HG02642 (cell line): ENCODE measurements at regions not wholly inside any gene's neighbourhood (a gene's known extent, or its start where the extent isn't known, plus 50 kb on each side); places are given as distances from the start of the nearest gene placed in this dataset.

Experiments used
- ATAC-seq: cut with Tn5 transposase; IDR thresholded peaks from one replicate; pipeline ENCODE4 v1.9.1; 2021; ENCODE audit warnings: mild to moderate bottlenecking; ENCODE audit not compliant: unreplicated experiment, poor library complexity

DNA sequence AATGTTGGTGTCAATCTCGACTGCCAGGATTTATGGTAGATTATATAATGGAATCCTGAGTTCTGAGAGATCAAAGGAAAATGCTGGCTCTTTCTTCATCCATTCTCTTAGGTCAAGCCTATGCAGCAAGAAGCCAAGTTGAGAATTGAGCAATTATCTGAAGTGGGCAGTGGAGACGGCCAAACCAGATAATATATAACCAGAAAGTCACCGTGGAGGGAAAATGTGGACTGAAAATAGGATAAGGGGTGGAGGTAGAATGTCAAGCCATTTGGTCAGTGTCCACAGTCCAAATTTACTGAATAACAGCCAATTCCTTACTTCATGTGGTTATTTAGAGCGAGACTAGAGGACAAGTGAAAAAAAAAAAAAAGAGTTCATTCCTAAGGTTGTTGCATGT lies 107.8 kb upstream of the ESR1 start:
- no peak for ATAC-seq

DNA sequence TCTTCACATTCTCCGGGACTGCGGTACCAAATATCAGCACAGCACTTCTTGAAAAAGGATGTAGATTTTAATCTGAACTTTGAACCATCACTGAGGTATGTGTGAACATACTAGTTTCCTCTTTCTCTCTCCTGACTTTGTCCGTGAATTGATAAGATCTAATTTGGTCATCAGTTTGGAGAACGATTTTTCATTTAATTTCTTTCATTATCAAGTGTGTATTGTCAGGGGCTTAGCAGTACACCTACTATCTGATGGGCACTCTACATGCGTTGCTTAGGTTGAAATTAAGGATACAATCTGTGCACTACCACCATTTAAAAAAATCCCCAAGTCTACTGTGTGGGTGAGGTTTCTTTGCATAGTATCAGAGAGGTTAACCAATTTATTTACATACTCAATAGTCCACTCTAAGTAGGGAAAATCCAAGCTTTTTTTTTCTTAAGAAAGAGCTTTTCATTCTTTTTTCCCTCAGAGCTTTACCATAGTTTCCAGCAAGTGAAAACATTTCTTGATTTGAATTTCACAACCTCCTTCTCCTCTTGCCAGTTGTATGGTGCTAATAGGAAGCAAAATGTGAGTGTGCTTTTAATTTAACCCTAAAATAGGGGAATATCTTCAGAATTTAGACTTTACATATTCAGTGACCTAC lies 105.4 kb upstream of the ESR1 start:
- ATAC-seq: peak; percentile 72

DNA sequence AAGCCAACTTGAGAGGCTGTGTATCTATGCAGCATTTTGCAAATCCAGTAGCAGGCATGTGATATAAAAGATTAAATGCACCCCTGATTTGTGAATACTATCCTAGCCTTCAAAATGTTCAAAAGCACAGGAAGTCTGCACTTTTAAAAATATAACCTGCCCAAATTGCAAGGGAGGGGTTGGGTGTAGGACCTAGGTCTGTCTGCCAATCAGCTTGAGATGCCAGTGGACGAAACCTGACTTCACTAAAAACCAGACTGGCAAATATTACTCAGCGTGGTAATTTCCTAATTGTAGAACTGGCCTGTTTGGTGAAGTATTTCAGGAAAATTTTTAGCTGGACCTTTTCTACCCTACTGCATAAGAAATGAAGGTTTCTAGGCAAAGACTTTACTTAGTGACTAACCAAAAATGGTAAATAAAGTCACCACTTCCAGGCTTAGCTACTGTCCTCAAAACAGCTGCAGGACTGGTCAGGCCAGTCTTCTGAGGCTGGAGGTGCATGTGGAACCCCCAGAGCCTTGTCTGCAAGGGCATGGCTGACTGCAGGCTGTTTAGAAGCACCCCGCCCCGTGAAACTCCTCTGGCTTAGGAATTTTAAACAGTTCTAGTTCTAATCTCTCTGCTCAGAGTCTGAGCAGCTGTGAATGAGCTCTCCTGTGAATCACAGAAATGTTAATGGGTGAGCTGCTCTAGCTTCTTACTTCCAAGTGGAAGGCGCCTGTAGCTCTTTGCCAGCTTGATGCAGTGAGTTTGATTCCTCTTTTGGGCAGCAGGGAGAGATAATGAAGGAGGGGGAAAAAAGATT lies 104.4 kb upstream of the ESR1 start:
- ATAC-seq: peak; percentile 70

- ATAC-seq: no peak
Observed at GRCh38 chr6:151704383-151704782, 103.1 kb upstream of the ESR1 start.

- no peak for ATAC-seq
Observed at GRCh38 chr6:151705993-151706733, 101.3 kb upstream of the ESR1 start.

GRCh38 chr6:151709329-151709728 lies 98.2 kb upstream of the ESR1 start:
- ATAC-seq: no peak

- no peak for ATAC-seq
Observed at GRCh38 chr6:151716526-151716932, 91.0 kb upstream of the ESR1 start.

GRCh38 chr6:151719070-151719469 lies 88.4 kb upstream of the ESR1 start:
- no peak for ATAC-seq

DNA sequence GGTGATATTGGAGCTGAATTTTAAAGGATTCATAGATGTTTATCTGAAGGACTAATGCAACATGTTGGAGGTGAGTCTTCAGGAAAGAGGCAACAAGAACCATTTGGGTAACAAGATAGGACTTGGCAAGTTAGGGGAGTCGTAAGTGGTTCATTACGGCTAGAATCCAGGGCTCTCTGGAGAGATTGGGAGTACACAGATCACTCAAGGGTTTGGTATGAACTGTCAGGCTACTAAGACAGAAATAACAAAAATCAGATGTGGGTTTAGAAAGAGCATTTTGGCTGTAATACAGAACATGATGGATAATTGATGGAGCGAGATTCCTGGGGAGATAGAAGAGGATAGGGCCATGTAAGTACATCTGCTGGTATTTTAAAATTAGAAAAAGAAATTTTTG lies 86.3 kb upstream of the ESR1 start:
- no peak for ATAC-seq

GRCh38 chr6:151721671-151722070 lies 85.8 kb upstream of the ESR1 start:
- ATAC-seq: no peak

DNA sequence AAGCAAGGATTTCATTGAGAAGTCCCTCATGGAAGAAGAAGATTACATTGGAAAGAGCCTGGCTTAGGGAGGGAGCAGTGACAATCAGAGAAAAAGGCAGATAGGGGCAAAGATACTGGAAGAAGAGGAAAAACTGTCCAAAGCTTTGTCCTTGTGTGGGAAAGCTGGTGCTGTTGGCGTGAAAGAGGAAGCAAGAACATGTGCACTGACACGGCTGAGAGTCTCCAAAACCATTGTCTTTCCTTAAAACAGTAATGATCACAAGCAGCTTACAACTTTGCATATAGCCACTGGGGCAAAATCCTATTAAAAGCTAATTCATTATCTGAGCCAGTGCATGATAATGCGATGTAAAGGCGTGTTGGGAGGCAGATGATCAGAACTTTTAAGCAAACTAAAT lies 85.1 kb upstream of the ESR1 start:
- ATAC-seq: no peak

- ATAC-seq: peak; percentile 85
Observed at GRCh38 chr6:151723152-151723551, 84.3 kb upstream of the ESR1 start.

DNA sequence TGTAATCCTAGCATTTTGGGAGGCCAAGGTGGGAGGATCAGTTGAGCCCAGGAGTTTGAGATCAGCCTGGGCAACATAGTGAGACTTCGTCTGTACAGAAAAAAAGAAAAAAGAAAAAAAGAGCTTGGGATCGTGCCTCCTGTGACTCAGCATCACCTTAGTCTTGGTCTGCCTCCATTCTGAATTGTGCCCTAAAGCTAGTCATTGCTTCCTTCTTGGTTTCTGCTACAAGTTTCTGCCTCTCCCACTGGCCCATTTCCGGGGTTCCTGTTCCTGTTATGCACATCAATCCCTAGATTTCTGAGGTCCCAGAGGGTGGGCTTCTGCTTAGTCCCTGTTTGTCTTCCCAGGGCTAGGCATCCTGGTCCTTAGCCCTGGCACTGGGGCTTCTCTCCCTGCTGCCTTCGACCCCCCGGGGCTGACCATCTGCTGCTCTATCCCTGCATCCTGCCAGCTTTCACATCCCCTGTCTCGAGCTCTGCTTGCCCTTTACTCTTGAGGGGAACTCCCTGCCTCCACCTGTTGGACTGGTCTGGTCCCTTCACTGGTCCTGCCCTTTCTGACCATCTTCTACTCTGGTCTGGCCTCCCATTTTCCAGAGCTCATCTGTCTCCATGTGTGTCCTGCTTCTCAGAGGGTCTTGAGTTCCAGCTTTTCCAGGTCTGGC lies 77.5 kb upstream of the ESR1 start:
- ATAC-seq: no peak

DNA sequence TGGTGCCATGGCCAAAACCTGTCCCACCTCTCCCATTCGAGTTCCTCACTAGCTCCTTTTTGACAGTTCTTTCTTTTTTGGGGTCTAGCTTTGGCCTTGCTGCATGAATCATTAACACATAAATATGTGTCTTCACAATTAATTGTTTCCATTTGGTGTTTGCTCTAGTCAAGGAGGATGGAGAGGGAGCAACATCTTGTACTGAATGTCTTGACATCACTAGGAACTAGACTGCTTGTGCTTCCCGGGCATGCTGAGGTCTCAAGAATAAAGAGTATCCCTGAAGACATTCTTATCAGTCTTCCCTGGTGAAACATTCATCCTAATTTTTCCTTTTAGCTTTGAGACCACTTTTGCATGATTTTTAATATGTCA lies 77.0 kb upstream of the ESR1 start:
- no peak for ATAC-seq

GRCh38 chr6:151731313-151731712 lies 76.2 kb upstream of the ESR1 start:
- ATAC-seq: no peak

GRCh38 chr6:151733680-151734320 lies 73.7 kb upstream of the ESR1 start:
- ATAC-seq: no peak

GRCh38 chr6:151738267-151738666 lies 69.2 kb upstream of the ESR1 start:
- ATAC-seq: no peak

- ATAC-seq: no peak
Observed at GRCh38 chr6:151738960-151739359, 68.5 kb upstream of the ESR1 start.

DNA sequence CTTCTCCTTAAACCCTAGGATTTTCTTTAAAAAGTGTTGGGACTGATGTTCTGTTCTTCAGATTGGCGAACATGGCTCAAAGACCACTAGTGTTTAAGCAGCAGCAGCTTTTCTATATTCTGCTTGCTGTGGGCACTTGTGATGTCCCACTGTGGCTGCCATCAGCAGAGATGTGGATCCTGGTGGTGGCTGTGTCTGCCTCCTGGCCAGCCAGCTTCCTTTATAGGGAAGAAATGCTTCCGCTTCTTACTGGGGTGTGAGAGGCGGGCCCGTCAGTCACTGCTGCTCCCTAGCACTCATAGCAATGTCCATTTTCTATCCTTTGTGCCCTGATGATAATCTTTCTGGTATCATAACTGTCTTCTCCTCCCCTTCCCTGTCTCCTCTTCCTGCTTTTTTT lies 66.7 kb upstream of the ESR1 start:
- ATAC-seq: no peak

- ATAC-seq: no peak
Observed at GRCh38 chr6:151747896-151748295, 59.6 kb upstream of the ESR1 start.
